RWPE1 (cell line): ENCODE measurements at regions not wholly inside any gene's neighbourhood (a gene's known extent, or its start where the extent isn't known, plus 50 kb on each side); places are given as distances from the start of the nearest gene placed in this dataset.

Experiments used
- CTCF ChIA-PET: fragments of 350-600 bp; sonication (Branson Sonifier 250); formaldehyde crosslinking; extraction: SDS; loops from one replicate; lab custom pipeline; 2021; lab: Yijun Ruan, JAX
- POLR2A ChIA-PET: fragments of 400-600 bp; formaldehyde crosslinking; extraction: SDS; loops from one replicate; lab custom pipeline; 2020; ENCODE audit warnings: antibody characterized with exemption; ENCODE audit not compliant: low non-redundant PET; lab: Yijun Ruan, JAX
- DNase-seq: peaks from one replicate; pipeline ENCODE4 v3.0.0; 2012; ENCODE audit warnings: low spot score
- H3K27ac ChIP-seq: fragments of 450-650 bp; 2 replicates; pipeline ENCODE4 v1.5.1; 2017
- CTCF ChIP-seq: fragments of 450-650 bp; conservative IDR thresholded peaks from 2 replicates; pipeline ENCODE4 v1.5.1; 2017; ENCODE audit warnings: low read depth, mild to moderate bottlenecking

GRCh38 chr6:19999319-20000191, 162.4 kb downstream of the ID4 start:
- ChIA-PET POLR2A (no interaction called here), CTCF (no interaction called here)
- TF ChIP-seq CTCF, result no peak
- DNase-seq, result peak; percentile 4
- no peak overlapping the region for H3K27ac ChIP-seq

GRCh38 chr6:20001286-20001685, 164.1 kb downstream of the ID4 start:
- H3K27ac ChIP-seq, result no peak overlapping the region
- ChIA-PET POLR2A (no interaction called here), CTCF (interaction anchor here (0.7 kb wide), 1 partner anchor 874 kb away, joined by 3 read pairs; no protein-coding TSS in a partner anchor)
- no peak for TF ChIP-seq CTCF
- DNase-seq, result no peak

GRCh38 chr6:20006037-20006436, 168.9 kb downstream of the ID4 start:
- ChIA-PET CTCF (no interaction called here), POLR2A (no interaction called here)
- TF ChIP-seq CTCF, result no peak
- no peak overlapping the region for H3K27ac ChIP-seq
- DNase-seq, result no peak

GRCh38 chr6:20008131-20008530, 171.0 kb downstream of the ID4 start:
- TF ChIP-seq CTCF, result no peak
- POLR2A ChIA-PET, result no interaction called here
- H3K27ac ChIP-seq, result no peak overlapping the region
- no peak for DNase-seq
- CTCF ChIA-PET, result no interaction called here

GRCh38 chr6:20013066-20013861, 176.1 kb downstream of the ID4 start:
- no peak for TF ChIP-seq CTCF
- DNase-seq, result no peak
- CTCF ChIA-PET, result no interaction called here
- H3K27ac ChIP-seq, result no peak overlapping the region
- POLR2A ChIA-PET, result no interaction called here

- POLR2A ChIA-PET, result no interaction called here
- no peak overlapping the region for H3K27ac ChIP-seq
- CTCF ChIA-PET, result interaction anchor here (0.6 kb wide), 1 partner anchor 99 kb away, joined by 3 read pairs; no protein-coding TSS in a partner anchor
Observed at GRCh38 chr6:20014508-20014907, 177.3 kb downstream of the ID4 start.

More at GRCh38 chr6:20014508-20014907, 177.3 kb downstream of the ID4 start:
- DNase-seq, result no peak
- no peak for TF ChIP-seq CTCF
